Iris pigment epithelial cell (primary cell): ENCODE measurements at regions not wholly inside any gene's neighbourhood (a gene's known extent, or its start where the extent isn't known, plus 50 kb on each side); places are given as distances from the start of the nearest gene placed in this dataset.

ENCODE experiments used
- DNase-seq: peaks from one replicate; pipeline ENCODE4 v3.0.0-alpha.2; 2011; ENCODE audit warnings: low read depth

GRCh38 chr13:33626407-33626806 is 191.5 kb upstream of the RFC3 start:
- no peak for DNase-seq

- no peak for DNase-seq
Measured at GRCh38 chr13:33628662-33629061, 189.3 kb upstream of the RFC3 start.

GRCh38 chr13:33629605-33630360 is 188.2 kb upstream of the RFC3 start:
- no peak for DNase-seq

- DNase-seq = peak; percentile 76
Measured at GRCh38 chr13:33633701-33634545, 184.0 kb upstream of the RFC3 start.

- peak; percentile 69 for DNase-seq
Measured at GRCh38 chr13:33634546-33634982, 183.4 kb upstream of the RFC3 start.

GRCh38 chr13:33636243-33636642 is 181.7 kb upstream of the RFC3 start:
- DNase-seq = no peak

- no peak for DNase-seq
Measured at GRCh38 chr13:33636955-33637670, 180.8 kb upstream of the RFC3 start.

- DNase-seq = peak; percentile 73
Measured at GRCh38 chr13:33637978-33638743, 179.8 kb upstream of the RFC3 start.

- DNase-seq = peak; percentile 91
Measured at GRCh38 chr13:33639158-33639557, 178.8 kb upstream of the RFC3 start.

- no peak for DNase-seq
Measured at GRCh38 chr13:33639626-33640080, 178.3 kb upstream of the RFC3 start.

GRCh38 chr13:33640832-33641231 is 177.1 kb upstream of the RFC3 start:
- peak; percentile 65 for DNase-seq

- peak; percentile 92 for DNase-seq
Measured at GRCh38 chr13:33642374-33643065, 175.4 kb upstream of the RFC3 start.

GRCh38 chr13:33644581-33645543 is 173.1 kb upstream of the RFC3 start:
- no peak for DNase-seq

- DNase-seq = no peak
Measured at GRCh38 chr13:33645591-33646554, 172.1 kb upstream of the RFC3 start.

- DNase-seq = peak; percentile 37
Measured at GRCh38 chr13:33649212-33649878, 168.6 kb upstream of the RFC3 start.

- no peak for DNase-seq
Measured at GRCh38 chr13:33651766-33652165, 166.2 kb upstream of the RFC3 start.

GRCh38 chr13:33657274-33657673 is 160.7 kb upstream of the RFC3 start:
- DNase-seq = no peak

GRCh38 chr13:33659466-33659865 is 158.5 kb upstream of the RFC3 start:
- DNase-seq = no peak
